Osteoblast (primary cell): ENCODE measurements at regions not wholly inside any gene's neighbourhood (a gene's known extent, or its start where the extent isn't known, plus 50 kb on each side); places are given as distances from the start of the nearest gene placed in this dataset.
"Not testable (repeated sequence)": the region's sequence is repeated elsewhere in the genome, so short reads cannot be mapped to it uniquely, and the experiment has no call there.

Experiments
- DNase-seq: peaks from one replicate; pipeline ENCODE4 v3.0.0; 2011; ENCODE audit warnings: low spot score, mixed read lengths; ENCODE audit not compliant: insufficient read length; ENCODE audit errors: missing footprints
- H2AFZ ChIP-seq: 2 replicates; pipeline ENCODE4 v1.6.0; 2011; ENCODE audit warnings: mild to moderate bottlenecking, low read length
- H3K27ac ChIP-seq: 2 replicates; pipeline ENCODE4 v1.5.1; 2011; ENCODE audit warnings: mild to moderate bottlenecking, low read depth, low read length, moderate library complexity
- H3K27me3 ChIP-seq: 2 replicates; pipeline ENCODE4 v1.6.0; 2012; ENCODE audit warnings: mild to moderate bottlenecking, control low read depth, inconsistent platforms, low read length, moderate library complexity; ENCODE audit not compliant: insufficient read depth
- H3K36me3 ChIP-seq: 2 replicates; pipeline ENCODE4 v1.5.1; 2011; ENCODE audit warnings: mild to moderate bottlenecking, low read length, control low read depth, moderate library complexity; ENCODE audit not compliant: insufficient read depth
- H3K4me1 ChIP-seq: 2 replicates; pipeline ENCODE4 v1.5.1; 2011; ENCODE audit warnings: mild to moderate bottlenecking, low read length, control low read depth, moderate library complexity; ENCODE audit not compliant: insufficient read depth
- H3K4me2 ChIP-seq: 2 replicates; pipeline ENCODE4 v1.6.0; 2011; ENCODE audit warnings: mild to moderate bottlenecking, low read length; ENCODE audit not compliant: insufficient read depth
- H3K4me3 ChIP-seq: fragments of 200-600 bp; sonication (generic); 3 replicates; pipeline ENCODE4 v1.5.1; 2012; ENCODE audit warnings: mild to moderate bottlenecking, low read length, inconsistent platforms; ENCODE audit not compliant: insufficient read depth
- H3K79me2 ChIP-seq: 2 replicates; pipeline ENCODE4 v1.6.0; 2012; ENCODE audit warnings: mild to moderate bottlenecking, low read length, control low read depth, inconsistent platforms; ENCODE audit not compliant: insufficient read depth
- H3K9me3 ChIP-seq: 2 replicates; pipeline ENCODE4 v1.5.1; 2011; ENCODE audit warnings: low read depth, low read length, control low read depth
- H4K20me1 ChIP-seq: 2 replicates; pipeline ENCODE4 v1.6.0; 2012; ENCODE audit warnings: mild to moderate bottlenecking, low read length, control low read depth; ENCODE audit not compliant: insufficient read depth
- TF ChIP-seq, protein P1 (sequence below): IDR thresholded peaks from 2 replicates; pipeline ENCODE4 v1.5.1; 2011; ENCODE audit warnings: mild to moderate bottlenecking, low read depth, low read length, moderate library complexity; ENCODE audit errors: extremely low read depth

DNA sequence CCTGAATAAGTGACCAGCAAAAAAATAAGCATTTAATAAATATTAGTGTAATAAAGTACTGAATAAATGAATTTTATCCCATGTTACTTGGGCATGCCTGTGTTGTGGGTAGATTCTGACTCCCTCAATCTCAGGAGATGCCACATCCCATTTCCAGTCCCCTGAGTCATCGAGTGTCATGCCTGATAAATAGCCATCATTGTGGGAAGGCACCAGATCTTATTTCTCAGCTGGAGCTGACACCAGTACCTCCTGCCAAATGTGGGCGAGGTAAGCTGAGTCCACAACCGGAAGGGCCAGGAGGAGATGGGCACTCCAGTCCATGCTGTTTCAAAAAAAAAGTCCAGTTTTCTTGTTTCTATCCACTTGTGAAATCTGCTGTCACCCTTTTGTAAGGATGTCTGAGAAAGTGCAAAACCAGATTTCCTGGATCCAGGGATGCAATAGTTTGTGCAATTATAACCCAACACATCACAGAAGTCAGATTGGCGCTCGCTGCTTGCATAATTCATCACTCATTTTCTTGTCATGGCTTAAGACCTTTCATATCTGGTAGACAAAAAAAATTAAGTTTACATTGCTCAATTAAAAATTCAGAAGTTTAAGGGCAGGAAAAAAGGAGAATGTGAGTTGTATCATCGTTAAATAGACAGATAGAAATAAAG lies 311.6 kb downstream of the MIAT start:
- DNase-seq, result no peak
- Histone ChIP-seq H2AFZ (no peak overlapping the region), H3K36me3 (no peaks in the 10 kb centered on the region), H3K4me2 (no peak overlapping the region), H3K4me3 (no peak overlapping the region), H3K9me3 (no peaks in the 10 kb centered on the region), H3K79me2 (no peaks in the 10 kb centered on the region), H3K27me3 (peaks cover 6% of the 10 kb centered on the region), H3K27ac (no peak overlapping the region), H4K20me1 (no peaks in the 10 kb centered on the region), H3K4me1 (no peaks in the 10 kb centered on the region)
- TF ChIP-seq, protein P1, sequence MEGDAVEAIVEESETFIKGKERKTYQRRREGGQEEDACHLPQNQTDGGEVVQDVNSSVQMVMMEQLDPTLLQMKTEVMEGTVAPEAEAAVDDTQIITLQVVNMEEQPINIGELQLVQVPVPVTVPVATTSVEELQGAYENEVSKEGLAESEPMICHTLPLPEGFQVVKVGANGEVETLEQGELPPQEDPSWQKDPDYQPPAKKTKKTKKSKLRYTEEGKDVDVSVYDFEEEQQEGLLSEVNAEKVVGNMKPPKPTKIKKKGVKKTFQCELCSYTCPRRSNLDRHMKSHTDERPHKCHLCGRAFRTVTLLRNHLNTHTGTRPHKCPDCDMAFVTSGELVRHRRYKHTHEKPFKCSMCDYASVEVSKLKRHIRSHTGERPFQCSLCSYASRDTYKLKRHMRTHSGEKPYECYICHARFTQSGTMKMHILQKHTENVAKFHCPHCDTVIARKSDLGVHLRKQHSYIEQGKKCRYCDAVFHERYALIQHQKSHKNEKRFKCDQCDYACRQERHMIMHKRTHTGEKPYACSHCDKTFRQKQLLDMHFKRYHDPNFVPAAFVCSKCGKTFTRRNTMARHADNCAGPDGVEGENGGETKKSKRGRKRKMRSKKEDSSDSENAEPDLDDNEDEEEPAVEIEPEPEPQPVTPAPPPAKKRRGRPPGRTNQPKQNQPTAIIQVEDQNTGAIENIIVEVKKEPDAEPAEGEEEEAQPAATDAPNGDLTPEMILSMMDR, result no peak

GRCh38 chr22:26970809-26971394 lies 313.5 kb downstream of the MIAT start:
- Histone ChIP-seq H3K9me3 (no peaks in the 10 kb centered on the region), H4K20me1 (no peaks in the 10 kb centered on the region), H3K27me3 (peaks cover 12% of the 10 kb centered on the region), H2AFZ (no peak overlapping the region), H3K4me1 (no peaks in the 10 kb centered on the region), H3K36me3 (no peaks in the 10 kb centered on the region), H3K4me2 (no peak overlapping the region), H3K4me3 (no peak overlapping the region), H3K27ac (no peak overlapping the region), H3K79me2 (no peaks in the 10 kb centered on the region)
- no peak for DNase-seq
- TF ChIP-seq, protein P1, result no peak

- H2AFZ ChIP-seq, result no peak overlapping the region
- no peaks in the 10 kb centered on the region for H3K4me1 ChIP-seq
- H3K79me2 ChIP-seq, result no peaks in the 10 kb centered on the region
- H3K4me2 ChIP-seq, result no peak overlapping the region
- no peaks in the 10 kb centered on the region for H3K36me3 ChIP-seq
- H3K9me3 ChIP-seq, result no peaks in the 10 kb centered on the region
- H3K27me3 ChIP-seq, result peaks cover 12% of the 10 kb centered on the region
- no peak for DNase-seq
- no peak overlapping the region for H3K4me3 ChIP-seq
- no peaks in the 10 kb centered on the region for H4K20me1 ChIP-seq
- no peak overlapping the region for H3K27ac ChIP-seq
- TF ChIP-seq, protein P1, result no peak
These were observed 314.9 kb downstream of the MIAT start for GRCh38 chr22:26972286-26972685.

- not testable (repeated sequence) for H2AFZ ChIP-seq, H3K36me3 ChIP-seq, H3K9me3 ChIP-seq, H4K20me1 ChIP-seq, H3K4me2 ChIP-seq, H3K4me3 ChIP-seq, H3K27ac ChIP-seq, H3K4me1 ChIP-seq, DNase-seq, H3K79me2 ChIP-seq
- H3K27me3 ChIP-seq, result peaks cover 12% of the 10 kb centered on the region
These were observed 315.5 kb downstream of the MIAT start for GRCh38 chr22:26972915-26973314.
